ENCODE measurements at regions not wholly inside any gene's neighbourhood (a gene's known extent, or its start where the extent isn't known, plus 50 kb on each side); places are given as distances from the start of the nearest gene placed in this dataset.

- no peak for DNase-seq
Measured at GRCh38 chr1:18018366-18018765, 89.2 kb upstream of the IGSF21 start.

- no peak for DNase-seq
Measured at GRCh38 chr1:18020021-18020817, 87.4 kb upstream of the IGSF21 start.

- no peak for DNase-seq
Measured at GRCh38 chr1:18021242-18021641, 86.4 kb upstream of the IGSF21 start.

- DNase-seq, result no peak
Measured at GRCh38 chr1:18032172-18032859, 75.3 kb upstream of the IGSF21 start.

GRCh38 chr1:18035145-18035544 is 72.5 kb upstream of the IGSF21 start:
- DNase-seq, result no peak

GRCh38 chr1:18037651-18038050 is 69.9 kb upstream of the IGSF21 start:
- no peak for DNase-seq

GRCh38 chr1:18038051-18038450 is 69.5 kb upstream of the IGSF21 start:
- no peak for DNase-seq

- DNase-seq, result no peak
Measured at GRCh38 chr1:18039102-18039501, 68.5 kb upstream of the IGSF21 start.

- DNase-seq, result peak in 1 of 2 donors; percentile 18
Measured at GRCh38 chr1:18041102-18041501, 66.5 kb upstream of the IGSF21 start.

GRCh38 chr1:18041685-18042355 is 65.8 kb upstream of the IGSF21 start:
- no peak for DNase-seq

- DNase-seq, result no peak
Measured at GRCh38 chr1:18043871-18044270, 63.7 kb upstream of the IGSF21 start.

- no peak for DNase-seq
Measured at GRCh38 chr1:18045203-18045602, 62.4 kb upstream of the IGSF21 start.

GRCh38 chr1:18045621-18046020 is 62.0 kb upstream of the IGSF21 start:
- DNase-seq, result no peak

GRCh38 chr1:18047122-18047521 is 60.5 kb upstream of the IGSF21 start:
- DNase-seq, result no peak

GRCh38 chr1:18049228-18049627 is 58.4 kb upstream of the IGSF21 start:
- no peak for DNase-seq

- no peak for DNase-seq
Measured at GRCh38 chr1:18052671-18053070, 54.9 kb upstream of the IGSF21 start.

- DNase-seq, result no peak
Measured at GRCh38 chr1:18055156-18055555, 52.4 kb upstream of the IGSF21 start.

- DNase-seq, result no peak
Measured at GRCh38 chr1:18056545-18056944, 51.1 kb upstream of the IGSF21 start.

- DNase-seq, result no peak
Measured at GRCh38 chr1:18057623-18058022, 50.0 kb upstream of the IGSF21 start.
